Osteocyte (in vitro differentiated cells): ENCODE measurements at regions not wholly inside any gene's neighbourhood (a gene's known extent, or its start where the extent isn't known, plus 50 kb on each side); places are given as distances from the start of the nearest gene placed in this dataset.

Source experiments
- DNase-seq: peaks from one replicate; pipeline ENCODE4 v3.0.0; 2021; ENCODE audit warnings: mixed read lengths; ENCODE audit not compliant: unreplicated experiment; ENCODE audit errors: extremely low spot score
- H3K27ac Mint-ChIP-seq: one replicate; pipeline ENCODE4 v1.8.0; 2021; ENCODE audit warnings: mild to moderate bottlenecking, mixed read lengths; ENCODE audit not compliant: unreplicated experiment
- H3K27me3 Mint-ChIP-seq: one replicate; pipeline ENCODE4 v1.8.0; 2021; ENCODE audit warnings: mixed read lengths; ENCODE audit not compliant: unreplicated experiment
- H3K36me3 Mint-ChIP-seq: one replicate; pipeline ENCODE4 v1.8.0; 2021; ENCODE audit warnings: mixed read lengths; ENCODE audit not compliant: unreplicated experiment
- H3K4me1 Mint-ChIP-seq: one replicate; pipeline ENCODE4 v1.8.0; 2021; ENCODE audit warnings: mixed read lengths; ENCODE audit not compliant: unreplicated experiment
- H3K4me3 Mint-ChIP-seq: one replicate; pipeline ENCODE4 v1.8.0; 2021; ENCODE audit warnings: mild to moderate bottlenecking, moderate library complexity, mixed read lengths; ENCODE audit not compliant: unreplicated experiment
- H3K9me3 Mint-ChIP-seq: one replicate; pipeline ENCODE4 v1.8.0; 2021; ENCODE audit warnings: mixed read lengths; ENCODE audit not compliant: unreplicated experiment
- CTCF ChIP-seq: fragments of 200-600 bp; sonication (generic); IDR thresholded peaks from 2 replicates; pipeline ENCODE4 v1.5.0; 2021; ENCODE audit warnings: antibody characterized with exemption, mild to moderate bottlenecking, moderate library complexity

- no peaks in the 10 kb centered on the region for H3K27me3 Mint-ChIP-seq
- H3K27ac Mint-ChIP-seq = no peak overlapping the region
- H3K36me3 Mint-ChIP-seq = no peaks in the 10 kb centered on the region
- no peak overlapping the region for H3K4me3 Mint-ChIP-seq
- H3K4me1 Mint-ChIP-seq = no peaks in the 10 kb centered on the region
- DNase-seq = no peak
- TF ChIP-seq CTCF = no peak
- no peaks in the 10 kb centered on the region for H3K9me3 Mint-ChIP-seq
Measured at GRCh38 chr5:54804521-54804920, 180.9 kb downstream of the ESM1 start.

GRCh38 chr5:54804086-54804485 is 181.3 kb downstream of the ESM1 start:
- TF ChIP-seq CTCF = no peak
- no peaks in the 10 kb centered on the region for H3K27me3 Mint-ChIP-seq
- no peaks in the 10 kb centered on the region for H3K4me1 Mint-ChIP-seq
- no peak overlapping the region for H3K27ac Mint-ChIP-seq
- no peak overlapping the region for H3K4me3 Mint-ChIP-seq
- DNase-seq = no peak
- H3K9me3 Mint-ChIP-seq = no peaks in the 10 kb centered on the region
- no peaks in the 10 kb centered on the region for H3K36me3 Mint-ChIP-seq

- H3K36me3 Mint-ChIP-seq = no peaks in the 10 kb centered on the region
- H3K4me1 Mint-ChIP-seq = no peaks in the 10 kb centered on the region
- no peak for DNase-seq
- no peak overlapping the region for H3K4me3 Mint-ChIP-seq
- H3K27me3 Mint-ChIP-seq = no peaks in the 10 kb centered on the region
- no peaks in the 10 kb centered on the region for H3K9me3 Mint-ChIP-seq
- TF ChIP-seq CTCF = no peak
- no peak overlapping the region for H3K27ac Mint-ChIP-seq
Measured at GRCh38 chr5:54803471-54804011, 181.9 kb downstream of the ESM1 start.

GRCh38 chr5:54799645-54800044 is 185.7 kb downstream of the ESM1 start:
- Mint-ChIP-seq H3K9me3 (no peaks in the 10 kb centered on the region), H3K27me3 (peaks cover 15% of the 10 kb centered on the region), H3K4me1 (no peaks in the 10 kb centered on the region), H3K4me3 (no peak overlapping the region), H3K36me3 (no peaks in the 10 kb centered on the region), H3K27ac (no peak overlapping the region)
- no peak for DNase-seq
- TF ChIP-seq CTCF = no peak

GRCh38 chr5:54795777-54796176 is 189.6 kb downstream of the ESM1 start:
- peaks cover 20% of the 10 kb centered on the region for H3K27me3 Mint-ChIP-seq
- H3K27ac Mint-ChIP-seq = no peak overlapping the region
- peaks cover 7% of the 10 kb centered on the region for H3K9me3 Mint-ChIP-seq
- DNase-seq = no peak
- H3K4me3 Mint-ChIP-seq = no peak overlapping the region
- TF ChIP-seq CTCF = no peak
- no peaks in the 10 kb centered on the region for H3K36me3 Mint-ChIP-seq
- peaks cover 14% of the 10 kb centered on the region for H3K4me1 Mint-ChIP-seq
